ENCODE measurements at regions not wholly inside any gene's neighbourhood (a gene's known extent, or its start where the extent isn't known, plus 50 kb on each side); places are given as distances from the start of the nearest gene placed in this dataset.
"Not testable (repeated sequence)": the region's sequence is repeated elsewhere in the genome, so short reads cannot be mapped to it uniquely, and the experiment has no call there.

GRCh38 chr6:81465859-81466258 lies 286.6 kb downstream of the TENT5A start:
- no peak for DNase-seq (ENCODE audit: low spot score)

GRCh38 chr6:81456416-81456815 lies 296.1 kb downstream of the TENT5A start:
- DNase-seq (ENCODE audit: low spot score) = no peak

GRCh38 chr6:81455641-81456040 lies 296.8 kb downstream of the TENT5A start:
- DNase-seq (ENCODE audit: low spot score) = no peak

- no peak for DNase-seq (ENCODE audit: low spot score)
Observed at GRCh38 chr6:81451787-81452186, 300.7 kb downstream of the TENT5A start.

- no peak for DNase-seq (ENCODE audit: low spot score)
Observed at GRCh38 chr6:81450180-81450579, 302.3 kb downstream of the TENT5A start.

GRCh38 chr6:81446509-81446908 lies 306.0 kb downstream of the TENT5A start:
- no peak for DNase-seq (ENCODE audit: low spot score)

- DNase-seq (ENCODE audit: low spot score) = no peak
Observed at GRCh38 chr6:81439417-81439816, 313.1 kb downstream of the TENT5A start.

GRCh38 chr6:81436990-81437389 lies 315.5 kb downstream of the TENT5A start:
- no peak for DNase-seq (ENCODE audit: low spot score)

GRCh38 chr6:81413306-81413705 lies 339.2 kb downstream of the TENT5A start:
- no peak for DNase-seq (ENCODE audit: low spot score)

GRCh38 chr6:81401970-81402690 lies 350.4 kb downstream of the TENT5A start:
- DNase-seq (ENCODE audit: low spot score) = no peak

GRCh38 chr6:81396916-81397315 lies 355.6 kb downstream of the TENT5A start:
- DNase-seq (ENCODE audit: low spot score) = no peak

GRCh38 chr6:81387163-81387562 lies 365.3 kb downstream of the TENT5A start:
- DNase-seq (ENCODE audit: low spot score) = no peak

GRCh38 chr6:81384921-81385320 lies 367.6 kb downstream of the TENT5A start:
- DNase-seq (ENCODE audit: low spot score) = no peak

GRCh38 chr6:81383472-81383871 lies 369.0 kb downstream of the TENT5A start:
- DNase-seq (ENCODE audit: low spot score) = no peak

- DNase-seq (ENCODE audit: low spot score) = no peak
Observed at GRCh38 chr6:81382852-81383251, 369.6 kb downstream of the TENT5A start.

- DNase-seq (ENCODE audit: low spot score) = peak; percentile 3
Observed at GRCh38 chr6:81381382-81381916, 371.0 kb downstream of the TENT5A start.

- DNase-seq (ENCODE audit: low spot score) = no peak
Observed at GRCh38 chr6:81380718-81381338, 371.7 kb downstream of the TENT5A start.

GRCh38 chr6:81376745-81377144 lies 375.7 kb downstream of the TENT5A start:
- DNase-seq (ENCODE audit: low spot score) = no peak

- no peak for DNase-seq (ENCODE audit: low spot score)
Observed at GRCh38 chr6:81373414-81373813, 379.1 kb downstream of the TENT5A start.

GRCh38 chr6:81371930-81372329 lies 380.6 kb downstream of the TENT5A start:
- DNase-seq (ENCODE audit: low spot score) = no peak

GRCh38 chr6:81366972-81367371 lies 385.5 kb downstream of the TENT5A start:
- DNase-seq (ENCODE audit: low spot score) = no peak

- no peak for DNase-seq (ENCODE audit: low spot score)
Observed at GRCh38 chr6:81362246-81362645, 390.2 kb downstream of the TENT5A start.

GRCh38 chr6:81353262-81353661 lies 399.2 kb downstream of the TENT5A start:
- no peak for DNase-seq (ENCODE audit: low spot score)

GRCh38 chr6:81344026-81344425 lies 408.5 kb downstream of the TENT5A start:
- DNase-seq (ENCODE audit: low spot score) = not testable (repeated sequence)

Measured in HuH-7.5 (cell line).